GM10266 (cell line): ENCODE measurements at regions not wholly inside any gene's neighbourhood (a gene's known extent, or its start where the extent isn't known, plus 50 kb on each side); places are given as distances from the start of the nearest gene placed in this dataset.
"Not testable (repeated sequence)": the region's sequence is repeated elsewhere in the genome, so short reads cannot be mapped to it uniquely, and the experiment has no call there.

Source experiments
- DNase-seq: peaks from one replicate; pipeline ENCODE4 v3.0.0; 2012; ENCODE audit errors: extremely low spot score
- TF ChIP-seq, protein P1 (sequence below): IDR thresholded peaks from 2 replicates; pipeline ENCODE4 v1.5.1; 2012; ENCODE audit warnings: mild to moderate bottlenecking, low read depth; ENCODE audit not compliant: control insufficient read depth, insufficient read depth; ENCODE audit errors: missing control alignments

DNA sequence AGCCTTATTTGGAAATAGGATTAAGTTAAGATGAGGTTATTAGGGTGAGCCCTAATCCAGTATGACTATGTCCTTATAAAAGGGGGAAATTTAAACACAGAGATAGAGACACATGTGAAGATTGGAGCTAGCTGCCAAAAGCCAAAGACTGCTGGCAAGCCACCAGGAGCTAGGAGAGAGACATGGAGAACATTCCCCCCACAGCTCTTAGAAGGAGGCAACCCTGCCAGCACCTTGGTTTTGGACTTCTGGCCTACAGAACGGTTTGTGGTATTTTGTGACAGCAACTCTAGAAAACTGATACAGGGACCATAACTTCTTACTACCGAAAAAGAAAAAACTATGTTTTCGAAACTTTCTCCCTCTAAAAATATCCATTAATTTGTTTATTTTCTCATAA is 245.3 kb upstream of the RARB start:
- DNase-seq: no peak

GRCh38 chr3:25184641-25185250 is 243.3 kb upstream of the RARB start:
- no peak for DNase-seq
- TF ChIP-seq, protein P1, sequence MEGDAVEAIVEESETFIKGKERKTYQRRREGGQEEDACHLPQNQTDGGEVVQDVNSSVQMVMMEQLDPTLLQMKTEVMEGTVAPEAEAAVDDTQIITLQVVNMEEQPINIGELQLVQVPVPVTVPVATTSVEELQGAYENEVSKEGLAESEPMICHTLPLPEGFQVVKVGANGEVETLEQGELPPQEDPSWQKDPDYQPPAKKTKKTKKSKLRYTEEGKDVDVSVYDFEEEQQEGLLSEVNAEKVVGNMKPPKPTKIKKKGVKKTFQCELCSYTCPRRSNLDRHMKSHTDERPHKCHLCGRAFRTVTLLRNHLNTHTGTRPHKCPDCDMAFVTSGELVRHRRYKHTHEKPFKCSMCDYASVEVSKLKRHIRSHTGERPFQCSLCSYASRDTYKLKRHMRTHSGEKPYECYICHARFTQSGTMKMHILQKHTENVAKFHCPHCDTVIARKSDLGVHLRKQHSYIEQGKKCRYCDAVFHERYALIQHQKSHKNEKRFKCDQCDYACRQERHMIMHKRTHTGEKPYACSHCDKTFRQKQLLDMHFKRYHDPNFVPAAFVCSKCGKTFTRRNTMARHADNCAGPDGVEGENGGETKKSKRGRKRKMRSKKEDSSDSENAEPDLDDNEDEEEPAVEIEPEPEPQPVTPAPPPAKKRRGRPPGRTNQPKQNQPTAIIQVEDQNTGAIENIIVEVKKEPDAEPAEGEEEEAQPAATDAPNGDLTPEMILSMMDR: no peak

More for the DNA sequence above, 245.3 kb upstream of the RARB start:
- TF ChIP-seq, protein P1: no peak

DNA sequence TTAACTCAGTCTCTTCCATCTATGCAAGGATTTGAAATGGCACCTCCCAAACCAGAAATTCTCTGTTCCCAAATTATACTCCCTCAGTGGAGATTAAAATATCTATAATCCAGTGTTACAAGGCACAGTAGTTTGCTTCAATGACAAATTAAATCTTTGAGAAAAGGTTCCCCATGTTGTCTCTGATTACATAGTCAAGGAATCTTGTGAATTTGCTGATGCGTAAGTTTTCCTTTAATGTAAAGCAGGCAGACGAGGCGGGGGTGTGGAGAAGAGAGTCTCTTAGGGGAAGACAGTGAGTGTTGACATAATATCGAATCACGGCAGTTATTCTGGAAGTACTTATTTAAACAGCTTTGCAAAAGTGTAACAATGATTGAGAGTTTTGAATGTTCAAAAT is 236.4 kb upstream of the RARB start:
- TF ChIP-seq, protein P1: no peak

GRCh38 chr3:25199567-25199966 is 228.5 kb upstream of the RARB start:
- DNase-seq: not testable (repeated sequence)

More for the DNA sequence above, 236.4 kb upstream of the RARB start:
- DNase-seq: no peak

DNA sequence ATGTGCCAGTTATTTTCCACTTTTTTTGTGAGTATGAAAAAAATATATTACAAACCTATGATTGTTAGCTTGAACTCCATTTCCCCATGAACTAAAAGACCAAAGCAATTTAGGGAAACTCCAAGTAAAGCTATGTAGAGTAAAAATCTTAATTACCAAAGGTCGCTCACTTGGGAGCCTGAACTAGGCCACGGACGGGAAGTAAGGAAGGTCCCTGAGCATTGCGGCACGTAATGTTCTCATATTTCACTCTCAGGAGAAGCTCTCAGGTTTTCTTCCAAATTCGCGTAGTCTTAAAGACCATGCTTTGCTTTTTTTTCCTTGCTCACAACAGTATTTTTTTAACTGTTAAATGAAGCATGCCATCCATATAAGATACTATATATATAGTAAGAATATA is 215.3 kb upstream of the RARB start:
- no peak for DNase-seq
- TF ChIP-seq, protein P1: no peak

DNA sequence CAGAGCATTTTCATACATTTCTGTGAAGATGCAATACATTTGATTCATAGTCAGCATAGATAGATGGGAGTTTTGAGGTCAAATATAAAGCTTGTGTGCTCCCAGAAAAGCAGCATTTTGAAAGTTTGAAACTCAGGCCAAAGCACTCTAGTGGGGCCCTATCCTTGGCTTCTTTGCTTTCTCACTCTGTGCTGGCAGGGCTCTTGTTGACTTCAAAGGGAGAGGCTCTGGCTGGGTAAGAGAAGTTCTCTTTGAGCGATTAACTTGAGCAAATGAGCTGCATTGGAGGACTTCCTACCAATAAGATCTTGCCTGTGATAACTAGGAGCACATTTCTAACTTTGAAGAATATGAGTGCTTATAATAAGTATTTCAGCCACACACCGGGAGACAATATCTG is 214.0 kb upstream of the RARB start:
- no peak for DNase-seq
- TF ChIP-seq, protein P1: no peak

DNA sequence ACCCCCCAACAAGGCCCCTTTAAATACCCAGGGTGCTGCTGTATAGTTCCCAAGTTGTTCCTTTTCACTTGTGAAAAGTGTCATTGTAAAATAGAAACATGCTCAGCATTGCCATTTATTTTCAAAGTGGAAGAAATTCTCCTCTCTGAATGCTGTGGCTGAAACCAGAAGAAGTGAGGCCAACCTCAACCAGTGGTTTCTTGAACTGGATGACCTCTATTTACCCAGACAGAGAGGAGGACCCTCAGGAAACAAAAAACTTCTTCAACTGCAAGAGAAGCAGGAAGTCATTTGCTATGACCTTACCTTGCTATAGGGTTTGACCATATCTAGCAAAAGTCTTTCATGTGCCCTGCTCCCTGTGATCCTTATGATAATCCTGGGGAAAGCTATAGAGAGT is 209.7 kb upstream of the RARB start:
- TF ChIP-seq, protein P1: no peak
- DNase-seq: no peak

GRCh38 chr3:25226747-25227146 is 201.3 kb upstream of the RARB start:
- no peak for DNase-seq
- TF ChIP-seq, protein P1: no peak
